Right lobe of liver (tissue), 4 donors: ENCODE measurements at regions not wholly inside any gene's neighbourhood (a gene's known extent, or its start where the extent isn't known, plus 50 kb on each side); places are given as distances from the start of the nearest gene placed in this dataset.

ENCODE experiments used
- POLR2A ChIP-seq: fragments of 450-650 bp; IDR thresholded peaks from one replicate; pipeline ENCODE4 v1.6.1; 2017; ENCODE audit warnings: antibody characterized with exemption, mild to moderate bottlenecking
- TF ChIP-seq, protein P1 (sequence below), 4 donors: fragments of 200-600 bp in 3 of 4; fragments of 450-650 bp in 1 of 4; IDR thresholded peaks; one replicate each; pipeline versions ENCODE4 v1.5.1 to v1.8.0; 2016 to 2022; ENCODE audit warnings: antibody characterized with exemption in 4 of 4, mild to moderate bottlenecking in 2 of 4
- donor health status: DM: no; HTN: no; CAD: no.
- donor health status: DM: no; HTN: no; CAD: no.
- donor health status: DM: no; HTN: yes; CAD: no.

DNA sequence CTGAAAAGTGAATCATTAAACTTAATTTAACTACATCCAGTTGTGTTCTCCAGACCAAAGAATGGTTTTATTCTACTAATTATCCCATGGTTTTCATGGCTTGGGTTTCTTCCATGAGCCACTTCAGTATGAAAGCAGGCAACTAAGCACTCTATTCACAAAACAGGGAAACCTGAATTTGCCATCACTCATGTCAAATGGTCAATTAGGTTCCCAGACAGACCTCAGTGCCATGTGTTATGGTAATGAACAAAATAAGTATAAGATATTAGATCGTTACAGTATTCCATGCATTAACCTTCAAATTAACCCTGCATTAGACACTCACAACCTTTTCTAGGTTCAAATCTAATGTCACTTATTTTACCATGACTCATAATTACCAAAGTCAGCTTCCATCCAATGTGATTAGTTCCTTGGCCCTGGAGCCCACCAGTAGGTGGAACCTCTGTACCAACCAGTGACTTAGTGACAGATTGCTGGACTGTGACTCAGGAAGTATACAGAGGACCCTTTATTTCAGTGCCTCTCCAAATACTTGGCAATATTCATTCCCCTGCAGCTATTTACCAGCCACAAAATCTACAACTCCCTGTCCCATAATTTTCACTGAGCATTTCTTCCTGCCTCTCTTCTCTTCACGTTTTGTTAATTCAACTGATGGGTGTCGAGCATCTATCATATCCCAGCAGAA lies 1270.2 kb upstream of the SORCS1 start:
- TF ChIP-seq, protein P1, sequence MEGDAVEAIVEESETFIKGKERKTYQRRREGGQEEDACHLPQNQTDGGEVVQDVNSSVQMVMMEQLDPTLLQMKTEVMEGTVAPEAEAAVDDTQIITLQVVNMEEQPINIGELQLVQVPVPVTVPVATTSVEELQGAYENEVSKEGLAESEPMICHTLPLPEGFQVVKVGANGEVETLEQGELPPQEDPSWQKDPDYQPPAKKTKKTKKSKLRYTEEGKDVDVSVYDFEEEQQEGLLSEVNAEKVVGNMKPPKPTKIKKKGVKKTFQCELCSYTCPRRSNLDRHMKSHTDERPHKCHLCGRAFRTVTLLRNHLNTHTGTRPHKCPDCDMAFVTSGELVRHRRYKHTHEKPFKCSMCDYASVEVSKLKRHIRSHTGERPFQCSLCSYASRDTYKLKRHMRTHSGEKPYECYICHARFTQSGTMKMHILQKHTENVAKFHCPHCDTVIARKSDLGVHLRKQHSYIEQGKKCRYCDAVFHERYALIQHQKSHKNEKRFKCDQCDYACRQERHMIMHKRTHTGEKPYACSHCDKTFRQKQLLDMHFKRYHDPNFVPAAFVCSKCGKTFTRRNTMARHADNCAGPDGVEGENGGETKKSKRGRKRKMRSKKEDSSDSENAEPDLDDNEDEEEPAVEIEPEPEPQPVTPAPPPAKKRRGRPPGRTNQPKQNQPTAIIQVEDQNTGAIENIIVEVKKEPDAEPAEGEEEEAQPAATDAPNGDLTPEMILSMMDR (IDR thresholded peaks at IDR 0.05): no peak
- TF ChIP-seq POLR2A: no peak
